ENCODE measurements at regions not wholly inside any gene's neighbourhood (a gene's known extent, or its start where the extent isn't known, plus 50 kb on each side); places are given as distances from the start of the nearest gene placed in this dataset.

DNA sequence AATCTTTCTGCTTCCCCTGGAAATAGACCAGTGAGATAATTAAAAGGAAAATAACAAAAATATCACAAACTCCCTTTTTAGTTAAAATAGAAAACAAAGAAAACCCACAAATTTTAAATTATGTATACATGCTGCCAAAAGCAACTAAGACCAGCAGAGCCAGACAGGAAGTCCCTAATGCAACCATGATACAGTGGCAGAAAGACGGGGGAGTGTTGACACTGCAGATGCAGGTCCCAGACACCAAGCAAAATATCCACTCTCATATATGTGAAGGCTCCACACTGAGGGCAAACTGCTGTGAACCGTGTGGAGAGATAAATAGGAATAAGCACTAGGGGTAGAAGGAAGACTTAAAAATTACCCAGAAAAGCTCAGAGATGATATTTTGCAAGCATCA, 401.0 kb downstream of the BTG1 start:
- no peak for FAIRE-seq
- Histone ChIP-seq H3K27ac (ENCODE audit: low read depth, low read length) (no peak overlapping the region), H3K4me2 (ENCODE audit: low read length) (no peak overlapping the region), H3K79me2 (ENCODE audit: insufficient read depth, low read length) (no peaks in the 10 kb centered on the region), H3K9ac (ENCODE audit: low read length) (no peak overlapping the region), H2AFZ (ENCODE audit: low read depth, low read length) (no peak overlapping the region), H3K36me3 (ENCODE audit: insufficient read depth, low read length) (no peaks in the 10 kb centered on the region), H3K9me3 (ENCODE audit: insufficient read depth, low read depth, low read length) (no peaks in the 10 kb centered on the region), H3K4me1 (ENCODE audit: insufficient read depth, low read length) (no peaks in the 10 kb centered on the region), H3K27me3 (ENCODE audit: insufficient read depth, low read length) (no peaks in the 10 kb centered on the region), H3K4me3 (ENCODE audit: insufficient read depth, low read depth, low read length) (no peak overlapping the region), H4K20me1 (ENCODE audit: insufficient read depth, low read length) (no peaks in the 10 kb centered on the region)
- no peaks in the 10 kb centered on the region for H3K36me3 Mint-ChIP-seq (ENCODE audit: low read depth, unreplicated experiment)
- H3K4me3 Mint-ChIP-seq (ENCODE audit: unreplicated experiment): no peak overlapping the region
- no peaks in the 10 kb centered on the region for H3K27me3 Mint-ChIP-seq (ENCODE audit: low read depth, unreplicated experiment)
- TF ChIP-seq EZH2 (IDR thresholded peaks at IDR 0.05; ENCODE audit: insufficient read depth, low read length): no peak
- no peak for TF ChIP-seq CTCF (IDR thresholded peaks at IDR 0.05; ENCODE audit: insufficient read depth, low read depth, low read length)
- no peaks in the 10 kb centered on the region for H3K4me1 Mint-ChIP-seq (ENCODE audit: low read depth, unreplicated experiment)
- no peak for DNase-seq (ENCODE audit: low read depth)
- no peaks in the 10 kb centered on the region for H3K9me3 Mint-ChIP-seq (ENCODE audit: unreplicated experiment)
- H3K27ac Mint-ChIP-seq (ENCODE audit: unreplicated experiment): no peak overlapping the region

DNA sequence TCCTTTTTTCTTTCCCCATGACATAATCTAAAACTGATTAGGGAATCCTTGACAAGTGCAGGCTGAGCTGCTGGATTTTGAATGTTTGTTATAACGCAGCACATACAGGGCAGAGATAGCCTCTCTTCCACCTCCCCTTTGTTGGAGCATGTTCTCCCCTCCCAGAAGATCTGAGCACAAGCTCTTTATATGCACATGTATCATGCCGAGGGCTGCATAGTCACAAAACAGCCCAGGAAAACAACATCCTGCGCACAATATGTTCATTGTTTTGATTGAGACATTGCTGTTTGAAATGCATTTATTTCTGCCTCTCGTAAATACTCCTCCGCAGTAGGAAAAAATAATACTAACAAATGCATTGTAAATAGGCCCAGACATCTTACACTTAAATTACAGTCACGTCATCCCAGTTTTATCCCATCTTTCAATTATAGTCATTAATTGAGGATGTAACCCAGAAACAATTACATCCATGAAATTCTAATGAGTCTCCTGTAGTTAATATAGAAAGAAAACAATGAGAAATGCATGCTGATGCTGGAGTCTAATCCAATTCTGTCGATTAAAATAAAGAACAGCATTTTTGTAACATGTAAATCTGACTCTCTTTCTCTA, 401.8 kb downstream of the BTG1 start:
- FAIRE-seq (no peak), DNase-seq (ENCODE audit: low read depth) (no peak)
- Histone ChIP-seq H3K9ac (ENCODE audit: low read length) (no peak overlapping the region), H3K27me3 (ENCODE audit: insufficient read depth, low read length) (no peaks in the 10 kb centered on the region), H4K20me1 (ENCODE audit: insufficient read depth, low read length) (no peaks in the 10 kb centered on the region), H3K9me3 (ENCODE audit: insufficient read depth, low read depth, low read length) (no peaks in the 10 kb centered on the region), H3K36me3 (ENCODE audit: insufficient read depth, low read length) (no peaks in the 10 kb centered on the region), H3K4me2 (ENCODE audit: low read length) (no peak overlapping the region), H3K79me2 (ENCODE audit: insufficient read depth, low read length) (no peaks in the 10 kb centered on the region), H3K4me1 (ENCODE audit: insufficient read depth, low read length) (no peaks in the 10 kb centered on the region), H2AFZ (ENCODE audit: low read depth, low read length) (peak overlapping the region; percentile 45), H3K27ac (ENCODE audit: low read depth, low read length) (no peak overlapping the region), H3K4me3 (ENCODE audit: insufficient read depth, low read depth, low read length) (no peak overlapping the region)
- H3K36me3 Mint-ChIP-seq (ENCODE audit: low read depth, unreplicated experiment): no peaks in the 10 kb centered on the region
- no peaks in the 10 kb centered on the region for H3K9me3 Mint-ChIP-seq (ENCODE audit: unreplicated experiment)
- H3K4me1 Mint-ChIP-seq (ENCODE audit: low read depth, unreplicated experiment): no peaks in the 10 kb centered on the region
- TF ChIP-seq EZH2 (IDR thresholded peaks at IDR 0.05; ENCODE audit: insufficient read depth, low read length) (no peak), CTCF (IDR thresholded peaks at IDR 0.05; ENCODE audit: insufficient read depth, low read depth, low read length) (no peak)
- no peak overlapping the region for H3K27ac Mint-ChIP-seq (ENCODE audit: unreplicated experiment)
- H3K27me3 Mint-ChIP-seq (ENCODE audit: low read depth, unreplicated experiment): no peaks in the 10 kb centered on the region
- no peak overlapping the region for H3K4me3 Mint-ChIP-seq (ENCODE audit: unreplicated experiment)

DNA sequence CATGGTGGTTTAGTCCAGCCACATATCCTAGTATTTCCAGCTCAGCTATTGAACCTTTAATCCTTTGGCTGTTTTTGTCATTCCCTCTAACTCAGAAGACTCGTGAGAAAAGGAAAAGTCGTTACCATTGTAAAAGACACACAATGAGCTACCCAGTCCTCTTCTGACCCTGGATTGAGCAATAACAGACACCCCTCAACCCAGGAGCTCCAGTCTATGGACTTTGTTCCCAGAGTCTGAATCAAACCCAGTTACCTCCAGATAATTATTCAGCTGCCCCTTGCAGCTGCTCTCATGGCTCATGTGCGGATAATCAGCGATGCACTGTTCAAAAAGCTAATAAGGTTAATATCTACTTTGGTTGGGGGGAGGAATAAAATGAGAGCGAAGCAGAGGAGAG, 402.4 kb downstream of the BTG1 start:
- Mint-ChIP-seq H3K4me3 (ENCODE audit: unreplicated experiment) (no peak overlapping the region), H3K36me3 (ENCODE audit: low read depth, unreplicated experiment) (no peaks in the 10 kb centered on the region), H3K9me3 (ENCODE audit: unreplicated experiment) (no peaks in the 10 kb centered on the region), H3K27ac (ENCODE audit: unreplicated experiment) (no peak overlapping the region), H3K27me3 (ENCODE audit: low read depth, unreplicated experiment) (no peaks in the 10 kb centered on the region), H3K4me1 (ENCODE audit: low read depth, unreplicated experiment) (no peaks in the 10 kb centered on the region)
- Histone ChIP-seq H3K4me1 (ENCODE audit: insufficient read depth, low read length) (no peaks in the 10 kb centered on the region), H3K27me3 (ENCODE audit: insufficient read depth, low read length) (no peaks in the 10 kb centered on the region), H3K79me2 (ENCODE audit: insufficient read depth, low read length) (no peaks in the 10 kb centered on the region), H3K4me3 (ENCODE audit: insufficient read depth, low read depth, low read length) (no peak overlapping the region), H3K27ac (ENCODE audit: low read depth, low read length) (no peak overlapping the region), H4K20me1 (ENCODE audit: insufficient read depth, low read length) (no peaks in the 10 kb centered on the region), H3K4me2 (ENCODE audit: low read length) (no peak overlapping the region), H3K36me3 (ENCODE audit: insufficient read depth, low read length) (no peaks in the 10 kb centered on the region), H2AFZ (ENCODE audit: low read depth, low read length) (no peak overlapping the region), H3K9ac (ENCODE audit: low read length) (no peak overlapping the region), H3K9me3 (ENCODE audit: insufficient read depth, low read depth, low read length) (no peaks in the 10 kb centered on the region)
- DNase-seq (ENCODE audit: low read depth): no peak
- TF ChIP-seq EZH2 (IDR thresholded peaks at IDR 0.05; ENCODE audit: insufficient read depth, low read length) (no peak), CTCF (IDR thresholded peaks at IDR 0.05; ENCODE audit: insufficient read depth, low read depth, low read length) (no peak)
- FAIRE-seq: no peak
